Tibial artery (tissue), 4 donors: ENCODE measurements at regions not wholly inside any gene's neighbourhood (a gene's known extent, or its start where the extent isn't known, plus 50 kb on each side); places are given as distances from the start of the nearest gene placed in this dataset.

Experiments
- DNase-seq, 2 donors: peaks; one replicate each; pipeline ENCODE4 v3.0.0-alpha.2; 2019
- H3K27ac ChIP-seq, 2 donors: fragments of 200-600 bp; sonication (generic) in 1 of 2; 1 replicate in 1 of 2; 2 replicates in 1 of 2; pipeline ENCODE4 v1.5.1; 2018 to 2019; ENCODE audit warnings: mild to moderate bottlenecking in 1 of 2
- H3K27me3 ChIP-seq, 2 donors: fragments of 200-600 bp; sonication (generic) in 1 of 2; one replicate each; pipeline versions ENCODE4 v1.5.1 to v1.6.0; 2016 to 2019
- H3K36me3 ChIP-seq, 3 donors: fragments of 200-600 bp; sonication (generic) in 2 of 3; one replicate each; pipeline ENCODE4 v1.5.1; 2016 to 2019; ENCODE audit warnings: mild to moderate bottlenecking in 2 of 3
- H3K4me1 ChIP-seq, 4 donors: fragments of 200-600 bp; sonication (generic) in 2 of 4; 1 replicate in 3 of 4; 2 replicates in 1 of 4; pipeline ENCODE4 v1.5.1; 2016 to 2019
- H3K4me3 ChIP-seq, 2 donors: fragments of 200-600 bp; sonication (generic) in 1 of 2; 1 replicate in 1 of 2; 2 replicates in 1 of 2; pipeline ENCODE4 v1.5.1; 2018 to 2019; ENCODE audit warnings: mild to moderate bottlenecking in 2 of 2
- H3K9me3 ChIP-seq, 3 donors: fragments of 200-600 bp; sonication (generic) in 1 of 3; one replicate each; pipeline ENCODE4 v1.5.1; 2016 to 2019
- intact Hi-C: fragments of 100-400 bp; cut with DNase I; formaldehyde crosslinking; loops from one replicate; pipeline ENCODE4 v1.15.0; 2023; ENCODE audit warnings: low total_unique reads
- TF ChIP-seq, protein P1 (sequence below), 2 experiments: fragments of 200-600 bp in 1 of 2; fragments of 450-650 bp in 1 of 2; IDR thresholded peaks; one replicate each; pipeline ENCODE4 v1.5.1; 2017 to 2019; ENCODE audit warnings: antibody characterized with exemption in 2 of 2, mild to moderate bottlenecking in 1 of 2, moderate library complexity in 1 of 2

DNA sequence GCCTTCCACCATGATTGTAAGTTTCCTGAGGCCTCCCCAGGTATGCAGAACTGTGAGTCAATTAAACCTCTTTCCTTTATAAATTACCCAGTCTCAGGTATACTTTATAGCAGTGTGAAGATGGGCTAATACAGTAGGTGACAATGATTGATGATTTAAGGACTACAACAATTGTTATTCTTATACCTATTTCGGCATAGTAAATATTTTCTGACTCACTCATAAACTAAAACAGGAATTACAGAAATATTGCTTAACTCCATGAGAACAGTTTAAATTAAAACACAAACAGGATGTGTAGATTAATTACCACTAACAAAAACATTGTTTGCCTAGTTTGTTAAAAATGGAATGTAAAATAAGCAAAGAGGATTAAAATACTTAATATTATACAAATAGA, 839.9 kb downstream of the LTN1 start:
- no peaks in the 10 kb centered on the region for H3K9me3 ChIP-seq
- no peak overlapping the region for H3K4me3 ChIP-seq
- TF ChIP-seq, protein P1, sequence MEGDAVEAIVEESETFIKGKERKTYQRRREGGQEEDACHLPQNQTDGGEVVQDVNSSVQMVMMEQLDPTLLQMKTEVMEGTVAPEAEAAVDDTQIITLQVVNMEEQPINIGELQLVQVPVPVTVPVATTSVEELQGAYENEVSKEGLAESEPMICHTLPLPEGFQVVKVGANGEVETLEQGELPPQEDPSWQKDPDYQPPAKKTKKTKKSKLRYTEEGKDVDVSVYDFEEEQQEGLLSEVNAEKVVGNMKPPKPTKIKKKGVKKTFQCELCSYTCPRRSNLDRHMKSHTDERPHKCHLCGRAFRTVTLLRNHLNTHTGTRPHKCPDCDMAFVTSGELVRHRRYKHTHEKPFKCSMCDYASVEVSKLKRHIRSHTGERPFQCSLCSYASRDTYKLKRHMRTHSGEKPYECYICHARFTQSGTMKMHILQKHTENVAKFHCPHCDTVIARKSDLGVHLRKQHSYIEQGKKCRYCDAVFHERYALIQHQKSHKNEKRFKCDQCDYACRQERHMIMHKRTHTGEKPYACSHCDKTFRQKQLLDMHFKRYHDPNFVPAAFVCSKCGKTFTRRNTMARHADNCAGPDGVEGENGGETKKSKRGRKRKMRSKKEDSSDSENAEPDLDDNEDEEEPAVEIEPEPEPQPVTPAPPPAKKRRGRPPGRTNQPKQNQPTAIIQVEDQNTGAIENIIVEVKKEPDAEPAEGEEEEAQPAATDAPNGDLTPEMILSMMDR (IDR thresholded peaks at IDR 0.05) = no peak
- no peak for DNase-seq
- intact Hi-C loops = no loop called here
- no peaks in the 10 kb centered on the region for H3K27me3 ChIP-seq
- H3K4me1 ChIP-seq = no peaks in the 10 kb centered on the region
- H3K36me3 ChIP-seq = no peaks in the 10 kb centered on the region
- no peak overlapping the region for H3K27ac ChIP-seq

GRCh38 chr21:28151758-28152157, 840.9 kb downstream of the LTN1 start:
- intact Hi-C loops = no loop called here

GRCh38 chr21:28150778-28151177, 841.9 kb downstream of the LTN1 start:
- Histone ChIP-seq H3K36me3 (no peaks in the 10 kb centered on the region), H3K27me3 (no peaks in the 10 kb centered on the region), H3K4me3 (no peak overlapping the region), H3K27ac (no peak overlapping the region), H3K9me3 (no peaks in the 10 kb centered on the region), H3K4me1 (no peaks in the 10 kb centered on the region)
- DNase-seq = no peak
- intact Hi-C loops = no loop called here
- TF ChIP-seq, protein P1 (IDR thresholded peaks at IDR 0.05) = no peak

More at GRCh38 chr21:28151758-28152157, 840.9 kb downstream of the LTN1 start:
- Histone ChIP-seq H3K4me3 (no peak overlapping the region), H3K4me1 (no peaks in the 10 kb centered on the region), H3K27ac (no peak overlapping the region), H3K9me3 (no peaks in the 10 kb centered on the region), H3K36me3 (no peaks in the 10 kb centered on the region), H3K27me3 (no peaks in the 10 kb centered on the region)
- no peak for DNase-seq
- TF ChIP-seq, protein P1 (IDR thresholded peaks at IDR 0.05) = no peak

GRCh38 chr21:28148400-28149064, 844.1 kb downstream of the LTN1 start:
- no peak for DNase-seq
- no peaks in the 10 kb centered on the region for H3K9me3 ChIP-seq
- intact Hi-C loops = no loop called here
- H3K27ac ChIP-seq = no peak overlapping the region
- H3K4me1 ChIP-seq = no peaks in the 10 kb centered on the region
- H3K36me3 ChIP-seq = no peaks in the 10 kb centered on the region
- TF ChIP-seq, protein P1 (IDR thresholded peaks at IDR 0.05) = no peak
- H3K4me3 ChIP-seq = no peak overlapping the region
- no peaks in the 10 kb centered on the region for H3K27me3 ChIP-seq

GRCh38 chr21:28144653-28145052, 848.0 kb downstream of the LTN1 start:
- TF ChIP-seq, protein P1 (IDR thresholded peaks at IDR 0.05) = no peak
- intact Hi-C loops = no loop called here

More at GRCh38 chr21:28144653-28145052, 848.0 kb downstream of the LTN1 start:
- H3K4me3 ChIP-seq = no peak overlapping the region
- H3K27me3 ChIP-seq = no peaks in the 10 kb centered on the region
- H3K36me3 ChIP-seq = no peaks in the 10 kb centered on the region
- no peak overlapping the region for H3K27ac ChIP-seq
- no peak for DNase-seq
- H3K4me1 ChIP-seq = no peaks in the 10 kb centered on the region
- H3K9me3 ChIP-seq = peaks cover 0 to 4% (median 0%) of the 10 kb centered on the region in 3 donors
